ENCODE measurements at regions not wholly inside any gene's neighbourhood (a gene's known extent, or its start where the extent isn't known, plus 50 kb on each side); places are given as distances from the start of the nearest gene placed in this dataset.
"Not testable (repeated sequence)": the region's sequence is repeated elsewhere in the genome, so short reads cannot be mapped to it uniquely, and the experiment has no call there.

GRCh38 chr18:11467611-11468010 is 141.8 kb upstream of the SLC35G4 start:
- WGBS, 5 donors = 66 to 85% (median 79%) methylated on average over 2 of the region's 2 CpGs
- no peaks in the 10 kb centered on the region for H3K4me1 ChIP-seq
- no peaks in the 10 kb centered on the region for H3K36me3 ChIP-seq
- no peak overlapping the region for H3K4me3 ChIP-seq
- no peak overlapping the region for H3K27ac ChIP-seq
- TF ChIP-seq POLR2AphosphoS5 (IDR thresholded peaks at IDR 0.05) (no peak), EP300 (IDR thresholded peaks at IDR 0.05) (no peak), POLR2A (IDR thresholded peaks at IDR 0.05) (no peak)
- intact Hi-C loops (cut with DNase I; ENCODE audit: low total_unique reads) = no loop called here
- H3K27me3 ChIP-seq = no peaks in the 10 kb centered on the region
- DNase-seq = no peak
- no peaks in the 10 kb centered on the region for H3K9me3 ChIP-seq

GRCh38 chr18:11464129-11464528 is 145.3 kb upstream of the SLC35G4 start:
- TF ChIP-seq POLR2AphosphoS5 (IDR thresholded peaks at IDR 0.05) (no peak), CTCF (IDR thresholded peaks at IDR 0.05) (no peak), POLR2A (IDR thresholded peaks at IDR 0.05) (no peak), EP300 (IDR thresholded peaks at IDR 0.05) (no peak)
- H3K27ac ChIP-seq = no peak overlapping the region
- intact Hi-C loops (cut with DNase I; ENCODE audit: low total_unique reads) = no loop called here
- H3K9me3 ChIP-seq = no peaks in the 10 kb centered on the region
- H3K4me1 ChIP-seq = no peaks in the 10 kb centered on the region
- H3K36me3 ChIP-seq = no peaks in the 10 kb centered on the region
- H3K4me3 ChIP-seq = no peak overlapping the region
- no peaks in the 10 kb centered on the region for H3K27me3 ChIP-seq
- no peak for DNase-seq
- 78 to 99% (median 86%) methylated on average over 2 of the region's 2 CpGs for WGBS, 5 donors

- Histone ChIP-seq H3K27me3 (no peaks in the 10 kb centered on the region), H3K9me3 (no peaks in the 10 kb centered on the region), H3K36me3 (no peaks in the 10 kb centered on the region), H3K4me1 (no peaks in the 10 kb centered on the region), H3K27ac (no peak overlapping the region), H3K4me3 (no peak overlapping the region)
- intact Hi-C loops (cut with DNase I; ENCODE audit: low total_unique reads) = no loop called here
- no peak for DNase-seq
- 51 to 81% (median 77%) methylated on average over 3 of the region's 3 CpGs for WGBS, 5 donors
- TF ChIP-seq EP300 (IDR thresholded peaks at IDR 0.05) (no peak), POLR2AphosphoS5 (IDR thresholded peaks at IDR 0.05) (no peak), CTCF (IDR thresholded peaks at IDR 0.05) (no peak)
These were observed 150.9 kb upstream of the SLC35G4 start for GRCh38 chr18:11458447-11458846.

- 68 to 87% (median 84%) methylated on average over 3 of the region's 3 CpGs for WGBS, 5 donors
- intact Hi-C loops (cut with DNase I; ENCODE audit: low total_unique reads); DNase-seq: not testable (repeated sequence)
These were observed 151.5 kb upstream of the SLC35G4 start for GRCh38 chr18:11457853-11458252.

GRCh38 chr18:11454040-11454439 is 155.4 kb upstream of the SLC35G4 start:
- Histone ChIP-seq H3K9me3 (peaks cover 0 to 6% (median 2%) of the 10 kb centered on the region in 4 donors), H3K4me1 (no peaks in the 10 kb centered on the region), H3K27me3 (no peaks in the 10 kb centered on the region), H3K27ac (no peak overlapping the region), H3K36me3 (no peaks in the 10 kb centered on the region), H3K4me3 (no peak overlapping the region)
- 83 to 89% (median 85%) methylated on average over 5 of the region's 5 CpGs for WGBS, 5 donors
- TF ChIP-seq CTCF (IDR thresholded peaks at IDR 0.05) (no peak), EP300 (IDR thresholded peaks at IDR 0.05) (no peak), POLR2A (IDR thresholded peaks at IDR 0.05) (no peak), POLR2AphosphoS5 (IDR thresholded peaks at IDR 0.05) (no peak)
- intact Hi-C loops (cut with DNase I; ENCODE audit: low total_unique reads) = no loop called here
- DNase-seq = no peak

More at GRCh38 chr18:11457853-11458252, 151.5 kb upstream of the SLC35G4 start:
- not testable (repeated sequence) for H3K27me3 ChIP-seq, H3K27ac ChIP-seq, H3K36me3 ChIP-seq, H3K4me3 ChIP-seq, H3K9me3 ChIP-seq, H3K4me1 ChIP-seq

- H3K4me1 ChIP-seq; DNase-seq; H3K9me3 ChIP-seq; H3K27me3 ChIP-seq; H3K4me3 ChIP-seq; intact Hi-C loops (cut with DNase I; ENCODE audit: low total_unique reads); H3K36me3 ChIP-seq; H3K27ac ChIP-seq: not testable (repeated sequence)
- 81 to 89% (median 86%) methylated on average over 4 of the region's 4 CpGs for WGBS, 5 donors
These were observed 165.2 kb upstream of the SLC35G4 start for GRCh38 chr18:11444169-11444568.
